HUES48 (cell line): ENCODE measurements at regions not wholly inside any gene's neighbourhood (a gene's known extent, or its start where the extent isn't known, plus 50 kb on each side); places are given as distances from the start of the nearest gene placed in this dataset.
"Not testable (repeated sequence)": the region's sequence is repeated elsewhere in the genome, so short reads cannot be mapped to it uniquely, and the experiment has no call there.

ENCODE experiments used
- H3K27ac ChIP-seq: one replicate; pipeline ENCODE4 v1.7.0; 2013; ENCODE audit warnings: low read depth, low read length, inconsistent platforms
- H3K27me3 ChIP-seq: 2 replicates; pipeline ENCODE4 v1.6.1; 2013; ENCODE audit warnings: mild to moderate bottlenecking, low read length; ENCODE audit not compliant: control insufficient read depth, insufficient read depth
- H3K36me3 ChIP-seq: 2 replicates; pipeline ENCODE4 v1.6.1; 2013; ENCODE audit warnings: low read length; ENCODE audit not compliant: control insufficient read depth, insufficient read depth
- H3K4me1 ChIP-seq: 2 replicates; pipeline ENCODE4 v1.6.1; 2013; ENCODE audit warnings: mild to moderate bottlenecking, low read length; ENCODE audit not compliant: control insufficient read depth, insufficient read depth
- H3K4me3 ChIP-seq: 2 replicates; pipeline ENCODE4 v1.5.1; 2013; ENCODE audit warnings: mild to moderate bottlenecking, low read depth, low read length
- H3K9ac ChIP-seq: 2 replicates; pipeline ENCODE4 v1.6.1; 2013; ENCODE audit warnings: mild to moderate bottlenecking, low read depth, low read length, moderate library complexity
- H3K9me3 ChIP-seq: 2 replicates; pipeline ENCODE4 v1.6.1; 2013; ENCODE audit warnings: low read length; ENCODE audit not compliant: control insufficient read depth, insufficient read depth

DNA sequence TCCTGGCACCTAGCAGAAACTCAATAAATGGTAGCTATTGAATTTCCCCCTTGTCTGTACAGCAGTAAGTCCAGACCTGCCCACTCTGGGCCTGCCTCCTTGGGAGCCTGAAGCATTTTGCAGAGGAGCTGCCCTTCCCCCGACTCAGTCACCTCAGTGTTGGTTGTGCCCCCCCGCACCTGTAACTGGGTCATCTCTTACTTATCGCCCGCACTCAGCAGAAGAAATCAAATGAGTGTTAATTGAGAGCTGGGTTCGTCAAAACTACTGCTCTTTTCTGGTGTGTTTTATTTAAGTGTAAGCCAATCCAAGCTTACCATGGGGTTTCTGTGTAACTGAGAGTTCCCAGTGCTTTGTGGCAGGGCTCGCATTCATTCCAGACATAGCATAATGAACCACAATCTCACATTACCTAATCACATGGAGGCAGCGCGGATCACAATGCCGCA is 175.5 kb upstream of the IRF2BP2 start:
- not testable (repeated sequence) for H3K27ac ChIP-seq, H3K27me3 ChIP-seq, H3K36me3 ChIP-seq, H3K4me3 ChIP-seq, H3K9ac ChIP-seq, H3K4me1 ChIP-seq, H3K9me3 ChIP-seq

DNA sequence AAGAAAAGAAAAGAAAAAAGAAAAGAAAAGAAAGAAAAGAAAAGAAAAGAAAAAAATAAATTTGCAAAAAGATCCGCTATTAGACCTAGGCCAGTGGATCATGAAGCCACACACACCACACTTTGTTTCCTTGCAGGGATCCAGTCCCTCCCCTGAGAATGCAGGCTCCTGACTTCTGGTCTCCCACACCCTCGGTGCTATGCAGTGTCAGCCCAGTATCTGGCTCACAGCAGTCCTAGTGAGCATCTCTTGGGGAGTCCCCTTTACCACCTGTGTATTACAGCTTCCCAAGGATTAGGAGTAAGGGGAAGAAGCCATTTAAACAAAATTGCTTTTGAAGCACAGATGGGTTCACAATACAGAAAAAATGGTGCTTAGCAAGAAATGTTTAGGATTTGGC is 174.1 kb upstream of the IRF2BP2 start:
- H3K9me3 ChIP-seq, H3K4me3 ChIP-seq, H3K4me1 ChIP-seq, H3K9ac ChIP-seq, H3K27me3 ChIP-seq, H3K27ac ChIP-seq, H3K36me3 ChIP-seq: not testable (repeated sequence)

DNA sequence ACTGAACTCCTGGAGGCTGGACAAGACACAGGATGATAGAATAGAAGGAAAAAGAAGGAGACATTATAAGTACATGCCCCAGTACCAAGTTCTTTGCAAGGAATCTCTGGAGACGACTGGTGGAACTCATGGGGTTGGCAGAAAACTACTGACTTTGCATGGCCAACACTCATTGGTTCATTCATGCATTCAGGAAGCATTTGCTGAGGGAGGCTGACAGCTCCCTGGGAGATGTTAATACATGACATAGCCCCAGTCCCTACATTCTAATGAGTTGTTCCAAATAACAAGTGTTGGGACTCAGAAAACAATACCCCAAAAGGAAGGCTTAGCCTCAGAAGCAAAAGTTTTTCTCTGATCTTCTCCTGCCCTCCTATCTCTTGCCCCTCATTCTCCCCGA is 172.8 kb upstream of the IRF2BP2 start:
- H3K4me3 ChIP-seq = no peak overlapping the region
- no peak overlapping the region for H3K27ac ChIP-seq
- peaks cover 10% of the 10 kb centered on the region; the same call in 1 of the 2 replicates for H3K4me1 ChIP-seq
- H3K9ac ChIP-seq = no peak overlapping the region
- H3K9me3 ChIP-seq = no peaks in the 10 kb centered on the region
- H3K36me3 ChIP-seq = no peaks in the 10 kb centered on the region
- peaks cover 4% of the 10 kb centered on the region; the same call in 1 of the 2 replicates for H3K27me3 ChIP-seq

DNA sequence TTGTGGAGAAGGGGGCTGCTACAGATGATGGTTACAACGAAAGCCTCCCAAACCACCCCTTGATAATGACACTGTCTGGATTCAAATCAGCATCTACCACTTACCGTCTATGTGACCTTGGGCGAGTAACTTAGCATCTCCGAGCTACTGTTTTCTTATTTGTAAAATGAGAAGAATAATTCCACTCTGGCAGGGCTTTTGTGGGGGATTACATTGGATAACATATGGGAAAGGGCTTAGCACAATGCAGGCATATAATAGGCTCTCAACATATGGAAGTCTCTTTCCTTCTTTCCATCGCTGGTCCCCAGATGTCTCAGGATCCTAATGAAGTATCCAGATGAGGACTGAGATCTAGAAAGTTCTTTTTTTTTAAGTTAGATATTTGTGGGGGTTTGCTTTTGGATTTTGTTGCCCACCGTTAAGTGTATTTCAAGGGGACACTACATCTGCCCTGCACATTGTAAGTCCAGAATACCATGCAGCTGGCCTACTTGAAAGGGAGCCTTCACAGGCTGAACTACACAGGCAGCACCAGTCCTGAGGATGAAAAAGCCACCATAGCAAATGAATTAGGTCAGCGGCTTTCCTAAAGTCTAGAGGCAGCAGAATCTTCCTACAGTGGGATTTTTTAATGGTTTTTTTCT is 172.2 kb upstream of the IRF2BP2 start:
- H3K4me1 ChIP-seq = peaks cover 10% of the 10 kb centered on the region; the same call in 1 of the 2 replicates
- no peaks in the 10 kb centered on the region for H3K36me3 ChIP-seq
- H3K9ac ChIP-seq = no peak overlapping the region
- no peaks in the 10 kb centered on the region for H3K9me3 ChIP-seq
- H3K27ac ChIP-seq = no peak overlapping the region
- H3K4me3 ChIP-seq = no peak overlapping the region
- H3K27me3 ChIP-seq = peaks cover 4% of the 10 kb centered on the region; the same call in 1 of the 2 replicates

DNA sequence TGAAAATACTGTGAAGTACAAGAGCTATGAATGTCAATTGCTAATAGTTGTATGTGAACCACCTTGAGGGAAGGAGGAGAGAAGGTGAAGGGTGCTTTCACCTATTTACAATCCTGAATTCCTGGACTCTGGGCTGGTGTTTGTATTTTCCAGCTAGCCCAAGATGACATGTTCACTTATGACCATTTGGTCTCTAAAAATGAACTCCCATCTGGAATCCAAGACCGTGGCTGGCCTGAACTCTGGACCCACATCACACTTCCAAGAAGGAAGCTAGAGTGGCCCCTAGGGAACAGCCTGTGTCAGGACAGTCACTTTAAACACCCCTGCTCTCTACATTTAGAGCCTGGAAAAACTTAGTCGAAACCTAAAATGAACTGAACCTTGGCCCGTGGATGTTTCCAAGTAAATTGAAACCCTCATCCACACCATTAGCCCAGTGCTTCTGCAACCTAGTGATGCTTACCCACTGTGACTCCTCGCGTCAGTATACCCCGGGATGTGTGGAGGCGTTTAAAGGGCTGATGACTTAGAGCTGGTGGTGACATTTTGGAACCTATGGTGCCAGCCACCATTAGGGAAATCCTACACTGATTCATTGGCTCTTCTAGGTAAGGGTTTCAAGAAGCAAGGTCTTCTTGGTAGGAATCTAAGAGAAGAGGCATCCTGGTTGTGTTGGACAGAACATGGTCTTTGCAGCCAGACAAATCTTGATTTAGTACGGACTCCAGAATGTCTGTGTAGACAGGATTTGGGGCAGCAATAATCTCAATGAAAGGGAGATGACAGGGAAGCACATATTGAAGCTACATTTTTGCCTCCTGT is 171.5 kb upstream of the IRF2BP2 start:
- Histone ChIP-seq H3K36me3 (no peaks in the 10 kb centered on the region), H3K9me3 (no peaks in the 10 kb centered on the region), H3K9ac (no peak overlapping the region), H3K4me3 (no peak overlapping the region), H3K4me1 (peaks cover 10% of the 10 kb centered on the region; the same call in 1 of the 2 replicates), H3K27me3 (peaks cover 4% of the 10 kb centered on the region; the same call in 1 of the 2 replicates), H3K27ac (no peak overlapping the region)

DNA sequence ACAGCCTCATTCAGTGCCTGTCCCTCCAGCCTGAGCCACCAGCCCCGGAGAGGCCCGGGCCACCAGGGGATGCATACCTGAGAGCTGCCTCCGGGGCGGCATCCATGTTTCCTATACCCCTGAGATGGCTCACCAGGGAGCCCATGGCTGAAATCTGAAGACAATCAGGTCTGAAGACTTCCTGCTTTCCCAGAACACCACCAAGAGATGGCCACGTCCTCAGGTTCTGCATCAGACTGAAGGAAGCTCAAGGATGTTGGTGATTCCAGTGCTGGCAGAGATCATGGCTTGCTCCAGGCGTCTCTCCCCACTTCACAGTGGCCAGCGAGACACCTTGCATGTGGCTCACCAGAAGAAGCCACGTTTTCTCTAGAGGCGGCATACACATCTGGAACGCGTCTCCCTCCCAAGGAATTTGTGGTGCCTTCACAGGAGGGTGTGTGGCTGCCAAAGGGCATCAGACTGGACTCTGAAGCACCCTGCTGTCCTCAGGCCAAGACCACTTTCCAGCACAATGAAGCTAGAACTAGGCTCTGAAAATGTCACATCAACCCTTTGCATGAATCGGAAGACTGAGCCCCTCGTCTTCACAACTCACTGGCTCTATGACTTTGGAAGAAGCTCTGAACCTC is 170.7 kb upstream of the IRF2BP2 start:
- no peak overlapping the region for H3K27ac ChIP-seq
- no peak overlapping the region for H3K9ac ChIP-seq
- H3K9me3 ChIP-seq = no peaks in the 10 kb centered on the region
- no peak overlapping the region for H3K4me3 ChIP-seq
- H3K4me1 ChIP-seq = peaks cover 10% of the 10 kb centered on the region; the same call in 1 of the 2 replicates
- H3K27me3 ChIP-seq = peaks cover 4% of the 10 kb centered on the region; the same call in 1 of the 2 replicates
- H3K36me3 ChIP-seq = no peaks in the 10 kb centered on the region

DNA sequence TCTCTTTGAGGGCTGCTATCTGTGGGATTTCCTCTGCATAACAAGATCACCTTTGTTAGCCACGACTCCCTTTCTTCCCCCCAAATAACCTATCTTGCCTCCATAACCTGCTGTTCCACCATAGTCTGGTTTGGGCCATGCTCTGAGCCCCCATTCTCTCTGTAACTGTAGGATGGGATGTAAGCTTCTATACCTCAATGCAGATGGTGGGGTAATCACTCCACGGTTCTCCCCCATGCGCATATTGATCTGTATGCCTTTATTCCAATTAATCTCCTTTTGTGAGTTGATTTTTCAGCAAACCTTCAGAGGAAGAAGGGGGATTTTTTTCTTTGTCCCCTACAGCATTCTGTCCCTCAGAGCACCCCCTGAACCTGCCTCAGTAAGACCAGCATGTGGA is 170.1 kb upstream of the IRF2BP2 start:
- H3K9ac ChIP-seq = no peak overlapping the region
- no peaks in the 10 kb centered on the region for H3K9me3 ChIP-seq
- peaks cover 4% of the 10 kb centered on the region; the same call in 1 of the 2 replicates for H3K27me3 ChIP-seq
- peaks cover 7% of the 10 kb centered on the region; the same call in 1 of the 2 replicates for H3K4me1 ChIP-seq
- no peaks in the 10 kb centered on the region for H3K36me3 ChIP-seq
- H3K27ac ChIP-seq = no peak overlapping the region
- no peak overlapping the region for H3K4me3 ChIP-seq

DNA sequence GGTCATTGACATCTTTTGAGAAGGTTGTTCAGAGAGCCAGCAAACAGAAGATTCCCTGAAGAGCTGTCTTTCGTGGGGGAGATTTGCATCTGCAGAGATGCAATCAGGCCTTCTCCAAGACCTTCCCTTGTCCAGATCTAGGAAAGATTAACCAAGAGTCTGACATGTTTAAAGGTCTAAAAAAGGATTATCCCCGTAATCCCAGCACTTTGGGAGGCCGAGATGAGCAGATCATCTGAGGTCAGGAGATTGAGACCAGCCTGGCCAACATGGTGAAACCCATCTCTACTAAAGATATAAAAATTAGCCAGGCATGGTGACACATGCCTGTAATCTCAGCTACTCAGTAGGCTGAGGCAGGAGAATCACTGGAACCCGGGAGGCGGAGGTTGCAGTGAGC is 169.6 kb upstream of the IRF2BP2 start:
- H3K36me3 ChIP-seq, H3K27me3 ChIP-seq, H3K4me3 ChIP-seq, H3K4me1 ChIP-seq, H3K9me3 ChIP-seq, H3K9ac ChIP-seq, H3K27ac ChIP-seq: not testable (repeated sequence)

DNA sequence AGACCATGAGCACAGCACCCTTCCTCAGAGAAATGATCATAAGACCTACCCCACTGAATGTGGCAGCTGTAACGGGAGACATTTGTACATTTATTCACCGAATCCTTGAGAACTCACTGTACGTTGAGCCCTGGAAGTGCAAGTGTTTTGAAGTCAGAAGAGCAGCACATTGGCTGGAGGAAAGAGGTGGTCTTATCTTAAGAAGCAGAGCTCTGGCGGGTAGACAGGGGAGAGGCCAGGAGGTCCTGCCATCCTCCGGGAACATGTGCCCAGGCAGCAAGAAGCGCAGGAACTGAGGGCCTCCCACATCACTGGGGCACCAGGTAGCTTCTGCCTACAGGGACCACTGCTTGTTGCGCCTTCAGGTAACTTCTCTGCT is 169.2 kb upstream of the IRF2BP2 start:
- Histone ChIP-seq H3K27ac (no peak overlapping the region), H3K27me3 (peaks cover 4% of the 10 kb centered on the region; the same call in 1 of the 2 replicates), H3K4me1 (peaks cover 6% of the 10 kb centered on the region; the same call in 1 of the 2 replicates), H3K4me3 (no peak overlapping the region), H3K9me3 (no peaks in the 10 kb centered on the region), H3K9ac (no peak overlapping the region), H3K36me3 (no peaks in the 10 kb centered on the region)

DNA sequence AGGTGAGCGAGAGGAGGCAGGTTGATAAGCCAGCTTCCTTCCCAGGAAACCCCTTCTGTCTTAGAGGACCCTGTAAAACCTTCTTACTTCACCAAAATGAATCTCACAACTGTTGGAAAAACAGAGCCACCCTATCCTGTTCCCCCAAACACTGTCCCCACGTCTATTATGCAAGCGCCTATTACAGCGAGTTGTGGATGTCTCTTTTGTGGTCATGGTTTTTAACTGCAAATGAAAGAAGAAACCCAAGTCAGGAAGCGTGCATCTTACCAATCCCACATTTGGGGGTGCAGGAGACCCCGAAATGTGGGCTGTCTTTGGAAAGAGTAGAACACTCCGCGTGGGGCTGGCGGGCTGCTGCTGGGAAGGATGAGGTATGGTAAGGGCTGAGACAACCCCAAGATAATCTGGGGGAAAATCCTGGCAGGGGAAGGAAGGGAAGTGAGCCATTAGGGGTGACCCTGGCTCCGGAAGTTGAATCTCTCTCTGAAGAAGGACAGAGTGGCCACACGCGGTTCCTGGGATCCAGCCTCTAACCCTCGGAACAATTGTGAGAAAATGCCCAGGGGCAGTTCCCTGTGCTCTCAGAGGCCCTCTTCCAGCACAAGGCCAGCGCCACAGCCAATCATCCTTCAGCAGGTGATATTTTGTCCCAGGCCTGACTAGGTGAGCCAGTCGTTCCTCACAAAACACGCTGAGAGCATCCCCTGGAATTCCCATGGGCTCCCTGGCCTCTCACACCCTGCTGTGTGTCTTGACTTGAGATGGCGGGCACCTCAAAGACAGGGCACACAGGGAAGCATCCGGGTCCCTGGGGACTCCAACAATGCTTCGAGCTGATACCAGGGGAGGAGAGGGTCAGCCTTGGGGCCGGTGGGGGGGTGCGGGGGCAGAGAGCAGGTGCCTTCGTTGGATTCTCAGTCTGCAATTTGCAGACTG is 168.5 kb upstream of the IRF2BP2 start:
- peaks cover 4% of the 10 kb centered on the region; the same call in 1 of the 2 replicates for H3K27me3 ChIP-seq

More for the DNA sequence above, 168.5 kb upstream of the IRF2BP2 start:
- Histone ChIP-seq H3K36me3 (no peaks in the 10 kb centered on the region), H3K9me3 (no peaks in the 10 kb centered on the region), H3K9ac (no peak overlapping the region), H3K4me3 (no peak overlapping the region), H3K4me1 (peaks cover 6% of the 10 kb centered on the region; the same call in 1 of the 2 replicates), H3K27ac (no peak overlapping the region)
